ENCODE measurements at regions not wholly inside any gene's neighbourhood (a gene's known extent, or its start where the extent isn't known, plus 50 kb on each side); places are given as distances from the start of the nearest gene placed in this dataset.

- Histone ChIP-seq H3F3A (ENCODE audit: insufficient read depth) (no peaks in the 10 kb centered on the region), H3K9me2 (replicated peaks; ENCODE audit: insufficient read depth, low read length) (no peaks in the 10 kb centered on the region), H3K27me3 (ENCODE audit: low read length) (no peaks in the 10 kb centered on the region), H3K9me3 (ENCODE audit: insufficient read depth, low read length) (no peaks in the 10 kb centered on the region), H3K36me3 (ENCODE audit: low read length) (0 out of 2 replicates have a peak, but pooled peaks cover 4% of the 10 kb centered on the region), H3K4me2 (ENCODE audit: low read depth, low read length, poor library complexity, severe bottlenecking) (no peak overlapping the region), H3K9ac (ENCODE audit: low read length) (no peak overlapping the region), H3K27ac (ENCODE audit: low read depth, low read length) (no peak overlapping the region), H3K79me2 (ENCODE audit: insufficient read depth, low read length) (no peaks in the 10 kb centered on the region), H2AFZ (ENCODE audit: low read depth, low read length, severe bottlenecking) (peak overlapping the region; percentile 66), H3K4me3 (ENCODE audit: insufficient read depth, low read length, poor library complexity, severe bottlenecking) (no peak overlapping the region), H4K20me1 (ENCODE audit: low read depth, low read length) (no peaks in the 10 kb centered on the region)
- TF ChIP-seq EZH2phosphoT487 (conservative IDR thresholded peaks at IDR 0.05; ENCODE audit: low read length) (no peak), CTCF (IDR thresholded peaks at IDR 0.05; ENCODE audit: insufficient read depth, low read length, poor library complexity, severe bottlenecking) (no peak)
Observed at GRCh38 chr13:69180034-69180433, 927.6 kb upstream of the ATXN8OS start.

GRCh38 chr13:69178000-69178399 is 929.6 kb upstream of the ATXN8OS start:
- H4K20me1 ChIP-seq (ENCODE audit: low read depth, low read length): no peaks in the 10 kb centered on the region
- TF ChIP-seq EZH2phosphoT487 (conservative IDR thresholded peaks at IDR 0.05; ENCODE audit: low read length): no peak
- no peak for TF ChIP-seq CTCF (IDR thresholded peaks at IDR 0.05; ENCODE audit: insufficient read depth, low read length, poor library complexity, severe bottlenecking)
- no peaks in the 10 kb centered on the region for H3K9me3 ChIP-seq (ENCODE audit: insufficient read depth, low read length)
- H3K9me2 ChIP-seq (replicated peaks; ENCODE audit: insufficient read depth, low read length): no peaks in the 10 kb centered on the region
- H3K4me2 ChIP-seq (ENCODE audit: low read depth, low read length, poor library complexity, severe bottlenecking): peak overlapping the region; percentile 20
- no peak overlapping the region for H3K27ac ChIP-seq (ENCODE audit: low read depth, low read length)
- 0 out of 2 replicates have a peak, but pooled peaks cover 4% of the 10 kb centered on the region for H3K36me3 ChIP-seq (ENCODE audit: low read length)
- H2AFZ ChIP-seq (ENCODE audit: low read depth, low read length, severe bottlenecking): peak overlapping the region; percentile 94
- no peak overlapping the region for H3K4me3 ChIP-seq (ENCODE audit: insufficient read depth, low read length, poor library complexity, severe bottlenecking)
- H3F3A ChIP-seq (ENCODE audit: insufficient read depth): no peaks in the 10 kb centered on the region
- no peak overlapping the region for H3K9ac ChIP-seq (ENCODE audit: low read length)
- H3K27me3 ChIP-seq (ENCODE audit: low read length): no peaks in the 10 kb centered on the region
- no peaks in the 10 kb centered on the region for H3K79me2 ChIP-seq (ENCODE audit: insufficient read depth, low read length)

DNA sequence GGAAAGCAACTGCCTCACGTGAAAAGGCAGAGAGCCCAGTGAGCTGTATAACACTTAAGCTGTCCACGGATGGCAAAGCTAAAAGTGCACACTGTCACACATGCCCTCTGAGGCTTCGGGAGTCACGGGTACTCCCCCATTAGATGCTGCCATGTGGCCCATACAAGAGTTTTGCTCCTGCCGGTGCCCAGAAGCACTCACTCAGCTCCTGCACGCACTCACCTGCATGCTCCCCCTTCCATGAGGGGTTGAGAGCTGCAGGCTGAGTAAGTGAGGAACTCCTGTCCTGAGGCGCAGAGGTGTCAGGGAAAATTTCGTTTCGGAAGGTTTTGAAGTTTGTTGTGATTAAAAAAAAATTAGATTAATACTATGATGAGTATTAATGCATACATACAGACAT is 939.2 kb upstream of the ATXN8OS start:
- no peak overlapping the region for H3K27ac ChIP-seq (ENCODE audit: low read depth, low read length)
- peaks cover 3% of the 10 kb centered on the region; the same call in 1 of the 2 replicates for H3K36me3 ChIP-seq (ENCODE audit: low read length)
- no peaks in the 10 kb centered on the region for H3F3A ChIP-seq (ENCODE audit: insufficient read depth)
- no peaks in the 10 kb centered on the region for H4K20me1 ChIP-seq (ENCODE audit: low read depth, low read length)
- no peaks in the 10 kb centered on the region for H3K9me2 ChIP-seq (replicated peaks; ENCODE audit: insufficient read depth, low read length)
- no peak overlapping the region for H3K4me3 ChIP-seq (ENCODE audit: insufficient read depth, low read length, poor library complexity, severe bottlenecking)
- peak overlapping the region; percentile 64 for H2AFZ ChIP-seq (ENCODE audit: low read depth, low read length, severe bottlenecking)
- no peaks in the 10 kb centered on the region for H3K27me3 ChIP-seq (ENCODE audit: low read length)
- H3K9ac ChIP-seq (ENCODE audit: low read length): no peak overlapping the region
- H3K4me2 ChIP-seq (ENCODE audit: low read depth, low read length, poor library complexity, severe bottlenecking): no peak overlapping the region
- no peaks in the 10 kb centered on the region for H3K79me2 ChIP-seq (ENCODE audit: insufficient read depth, low read length)
- no peaks in the 10 kb centered on the region for H3K9me3 ChIP-seq (ENCODE audit: insufficient read depth, low read length)
- TF ChIP-seq CTCF (IDR thresholded peaks at IDR 0.05; ENCODE audit: insufficient read depth, low read length, poor library complexity, severe bottlenecking) (no peak), EZH2phosphoT487 (conservative IDR thresholded peaks at IDR 0.05; ENCODE audit: low read length) (no peak)
